CD4-positive, alpha-beta T cell treated with Interleukin-1 beta for 1 hour (primary cell): ENCODE measurements at regions not wholly inside any gene's neighbourhood (a gene's known extent, or its start where the extent isn't known, plus 50 kb on each side); places are given as distances from the start of the nearest gene placed in this dataset.

Experiments used
- DNase-seq, 2 donors: peaks; one replicate each; pipeline ENCODE4 v3.0.0-alpha.2; 2020 to 2022

DNA sequence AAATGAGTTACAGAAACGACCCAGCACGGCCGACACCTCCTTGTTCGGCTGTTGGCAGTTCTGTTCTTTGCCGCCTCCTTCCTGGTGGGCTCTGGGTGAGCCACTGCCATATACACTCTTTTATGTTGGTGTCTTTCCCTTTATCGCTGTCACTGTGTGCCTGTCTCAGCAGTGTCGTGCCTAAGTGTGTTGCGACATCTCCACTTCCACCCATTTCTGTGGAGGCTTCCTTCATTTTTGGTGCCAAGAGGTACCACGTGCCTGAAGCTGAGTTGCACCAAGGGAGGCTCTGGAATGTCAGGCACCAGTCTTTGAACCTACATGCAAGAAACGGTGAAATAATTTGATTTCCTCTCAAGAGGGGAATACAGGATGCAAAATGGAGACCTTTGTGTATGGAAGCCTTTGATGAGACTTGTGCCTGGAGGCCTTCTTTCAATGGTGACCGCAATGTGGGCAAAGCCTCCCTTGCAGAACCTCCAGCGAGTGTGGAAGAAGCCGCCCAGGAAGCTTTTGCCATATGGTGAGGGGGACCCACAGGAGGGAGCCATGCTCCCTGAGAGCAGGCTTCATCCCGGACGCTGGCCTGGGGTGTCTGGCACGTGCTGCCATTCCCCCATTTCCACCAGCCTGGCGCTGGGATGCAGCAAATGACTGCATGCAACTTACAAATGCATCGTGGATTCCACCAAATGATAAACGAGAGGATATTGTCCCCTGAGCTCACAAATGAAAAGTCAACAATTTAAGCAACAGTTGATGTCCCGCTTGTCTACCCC, 136.2 kb downstream of the TEX29 start:
- no peak for DNase-seq

DNA sequence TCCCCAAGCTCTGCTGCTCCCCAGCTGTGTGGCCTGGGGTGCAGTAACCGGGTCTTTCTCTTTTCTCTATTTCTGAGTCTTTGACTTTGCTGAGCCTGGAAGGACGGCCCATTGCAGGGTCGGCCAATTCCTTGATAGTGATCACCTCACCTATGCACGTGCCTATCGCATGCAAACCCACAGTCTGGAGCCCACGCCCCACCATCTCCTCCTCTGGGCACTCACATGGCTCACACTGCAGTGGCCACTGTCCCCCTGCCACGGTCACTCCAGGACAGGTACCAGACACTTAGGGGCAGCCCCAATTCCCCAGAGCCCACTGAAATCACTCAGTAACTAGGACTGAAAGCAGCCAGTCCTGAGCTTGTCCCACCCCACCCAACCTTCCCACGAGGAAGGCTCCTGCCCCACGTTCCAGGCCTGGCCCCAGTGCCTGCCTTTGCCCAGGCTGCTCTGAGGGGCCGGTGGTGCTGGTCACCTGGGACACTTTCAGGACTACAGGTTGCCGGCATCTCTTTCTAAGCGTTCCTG, 137.6 kb downstream of the TEX29 start:
- no peak for DNase-seq

DNA sequence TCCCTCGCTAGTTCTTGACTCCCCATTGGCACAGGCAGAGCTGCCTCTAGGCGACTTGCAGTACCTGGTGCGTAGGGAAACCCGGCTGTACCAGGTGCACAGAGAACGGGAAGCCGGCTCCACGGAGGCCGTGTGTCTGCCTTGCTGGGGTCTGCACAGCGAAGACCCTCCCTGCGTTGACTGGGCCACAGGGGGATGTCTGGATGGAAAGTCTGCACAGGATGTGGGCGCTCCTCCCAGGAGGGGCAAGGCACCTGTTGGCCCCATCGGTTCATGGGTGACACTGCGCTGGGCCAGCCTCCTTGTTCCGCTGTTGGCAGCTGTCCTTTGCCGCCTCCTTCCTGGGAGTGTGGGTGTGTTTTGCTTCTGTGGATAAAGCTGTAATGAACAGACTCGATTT, 138.3 kb downstream of the TEX29 start:
- DNase-seq: no peak

DNA sequence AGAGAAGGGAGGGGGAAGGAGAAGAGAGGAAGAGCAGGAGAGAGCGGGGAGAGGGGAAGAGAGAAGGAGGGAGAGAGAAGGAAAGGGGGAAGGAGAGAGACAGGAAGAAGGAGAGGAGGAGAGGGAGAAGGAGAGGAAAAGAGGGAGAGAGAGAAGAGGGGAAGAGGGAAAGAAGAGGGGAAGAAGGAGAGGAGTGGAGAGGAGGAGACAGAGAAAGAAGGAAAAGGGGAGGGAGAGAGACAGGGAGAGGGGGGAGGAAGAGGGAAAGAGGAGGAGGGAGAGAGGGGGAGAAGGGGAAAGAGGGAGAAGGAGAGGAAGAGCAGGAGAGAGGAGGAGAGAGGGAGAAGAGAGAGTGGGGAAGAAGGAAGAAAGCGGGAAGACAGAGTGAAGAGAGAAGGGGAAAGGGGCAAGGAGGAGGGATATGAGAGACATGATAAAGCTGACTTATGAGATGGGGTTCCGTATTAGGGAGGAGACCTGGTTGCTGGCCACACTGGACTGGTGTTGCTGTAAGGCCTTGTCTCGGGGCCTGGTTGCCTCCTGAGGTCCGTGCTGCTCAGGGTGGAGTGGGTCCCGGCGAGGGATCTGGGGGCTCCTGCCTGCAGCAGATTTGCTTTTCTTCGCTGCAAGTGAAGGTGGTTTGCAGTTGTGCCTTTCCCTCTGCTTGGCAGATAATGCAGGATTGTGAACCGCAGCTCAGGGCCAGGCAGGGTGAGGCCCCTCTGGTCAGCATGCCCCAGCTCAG, 139.5 kb downstream of the TEX29 start:
- DNase-seq: no peak

DNA sequence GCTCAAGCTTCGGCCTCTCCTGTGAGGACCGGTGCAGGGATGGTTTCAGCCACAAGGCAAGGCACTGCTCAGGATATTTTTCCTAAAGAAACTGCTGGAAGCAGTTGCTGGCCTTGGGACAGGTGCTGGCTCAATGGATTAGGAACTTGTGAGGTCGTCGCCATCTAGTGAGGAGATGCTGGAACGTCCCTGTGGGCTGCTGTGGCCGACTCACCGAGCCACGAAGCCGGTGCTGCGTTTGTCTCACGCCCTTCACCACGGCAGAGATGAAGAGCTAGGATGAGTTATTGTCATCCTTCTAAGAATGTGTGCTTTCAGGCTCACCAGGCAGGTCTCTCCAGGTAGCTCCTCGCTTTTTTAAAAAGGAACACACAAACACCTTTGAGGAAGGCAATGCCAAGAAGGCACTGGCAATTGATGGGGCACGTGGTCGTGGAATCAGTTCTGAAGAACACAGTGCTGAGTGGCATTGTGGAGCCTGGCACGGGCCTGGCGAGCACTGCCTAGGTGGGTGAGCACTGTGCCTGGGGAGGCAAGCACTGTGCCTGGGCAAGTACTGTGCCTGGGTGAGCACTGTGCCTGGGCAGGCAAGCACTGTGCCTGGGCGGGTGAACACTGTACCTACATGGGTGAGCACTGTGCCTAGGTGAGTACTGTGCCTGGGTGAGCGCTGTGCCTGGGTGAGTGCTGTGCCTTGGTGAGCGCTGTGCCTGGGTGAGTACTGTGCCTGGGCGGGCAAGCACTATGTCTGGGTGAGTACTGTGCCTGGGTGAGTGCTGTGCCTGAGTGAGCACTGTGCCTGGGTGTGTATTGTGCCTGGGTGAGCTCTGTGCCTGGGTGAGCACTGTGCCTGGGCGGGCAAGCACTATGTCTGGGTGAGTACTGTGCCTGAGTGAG, 140.4 kb downstream of the TEX29 start:
- DNase-seq: no peak

DNA sequence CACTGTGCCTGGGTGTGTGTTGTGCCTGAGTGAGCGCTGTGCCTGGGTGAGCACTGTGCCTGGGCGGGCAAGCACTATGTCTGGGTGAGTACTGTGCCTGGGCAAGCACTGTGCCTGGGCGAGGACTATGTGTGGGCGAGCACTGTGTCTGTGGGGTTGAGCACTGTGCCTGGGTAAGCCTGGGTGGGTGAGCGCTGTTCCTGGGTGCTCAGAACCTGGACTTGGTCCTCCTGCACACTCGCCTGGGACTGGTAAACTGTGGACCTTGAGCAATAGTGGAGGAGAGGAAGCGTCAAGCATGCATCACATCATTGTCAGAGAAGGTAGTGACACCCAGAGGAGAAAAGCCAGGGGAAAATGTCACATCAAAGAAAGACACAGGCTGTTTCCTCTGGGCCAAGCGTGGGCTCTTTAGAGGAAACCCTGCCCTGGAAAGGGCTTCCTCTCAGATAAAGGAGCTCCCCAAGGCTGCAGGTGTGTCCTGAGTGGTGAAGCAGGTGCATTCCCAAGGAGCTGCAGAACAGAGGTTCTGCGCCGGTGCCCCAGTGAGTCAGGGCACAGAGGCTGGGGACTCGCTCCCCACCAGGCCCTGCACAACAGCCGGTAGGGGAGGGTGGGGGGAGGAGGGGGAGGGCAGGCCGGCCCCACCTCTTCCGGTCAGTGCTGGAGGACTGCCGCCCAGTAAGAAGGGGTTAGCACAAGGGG, 141.2 kb downstream of the TEX29 start:
- no peak for DNase-seq

DNA sequence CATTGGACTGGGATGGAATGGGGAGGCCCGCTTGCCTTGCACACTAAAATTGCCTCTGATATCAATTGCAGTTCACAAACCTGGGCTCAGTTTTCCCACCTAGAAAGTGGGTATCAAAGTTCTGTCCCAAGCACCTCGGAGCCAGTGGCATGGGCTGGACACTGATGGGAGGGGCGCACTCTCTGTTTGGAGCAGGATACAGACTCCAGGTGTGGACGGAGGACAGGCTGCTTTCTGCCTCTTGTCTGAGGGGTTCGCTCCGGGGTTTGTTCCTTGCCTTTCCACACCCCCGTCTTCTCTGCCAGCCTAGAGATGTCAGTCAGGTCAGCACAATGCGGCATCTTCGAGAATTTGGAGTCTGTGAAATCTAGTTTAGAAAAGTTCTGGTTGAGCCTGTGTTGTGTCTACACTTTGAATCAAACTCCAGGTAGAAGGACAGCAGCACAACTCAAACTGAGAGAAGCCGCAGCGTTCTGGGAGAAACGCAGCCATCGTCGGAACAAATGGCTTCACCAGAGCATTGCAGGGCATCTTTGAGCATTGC, 141.9 kb downstream of the TEX29 start:
- no peak for DNase-seq

DNA sequence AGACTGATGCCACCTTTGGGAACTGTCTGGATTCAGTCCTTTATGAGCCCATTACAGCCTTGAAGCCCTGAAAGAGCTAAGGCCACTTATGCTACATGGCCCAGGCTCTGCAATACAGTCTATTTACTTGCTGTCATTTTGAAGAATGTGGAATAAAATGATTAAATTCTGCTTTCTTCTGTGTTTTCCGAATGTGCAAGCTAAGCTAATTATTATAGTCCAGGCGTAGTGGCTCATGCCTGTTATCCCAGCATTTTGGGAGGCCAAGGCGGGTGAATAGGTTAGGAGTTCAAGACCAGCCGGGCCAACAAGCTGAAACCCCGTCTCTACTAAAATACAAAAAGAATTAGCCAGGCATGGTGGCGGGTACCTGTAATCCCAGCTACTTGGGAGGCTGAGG, 142.5 kb downstream of the TEX29 start:
- no peak for DNase-seq

DNA sequence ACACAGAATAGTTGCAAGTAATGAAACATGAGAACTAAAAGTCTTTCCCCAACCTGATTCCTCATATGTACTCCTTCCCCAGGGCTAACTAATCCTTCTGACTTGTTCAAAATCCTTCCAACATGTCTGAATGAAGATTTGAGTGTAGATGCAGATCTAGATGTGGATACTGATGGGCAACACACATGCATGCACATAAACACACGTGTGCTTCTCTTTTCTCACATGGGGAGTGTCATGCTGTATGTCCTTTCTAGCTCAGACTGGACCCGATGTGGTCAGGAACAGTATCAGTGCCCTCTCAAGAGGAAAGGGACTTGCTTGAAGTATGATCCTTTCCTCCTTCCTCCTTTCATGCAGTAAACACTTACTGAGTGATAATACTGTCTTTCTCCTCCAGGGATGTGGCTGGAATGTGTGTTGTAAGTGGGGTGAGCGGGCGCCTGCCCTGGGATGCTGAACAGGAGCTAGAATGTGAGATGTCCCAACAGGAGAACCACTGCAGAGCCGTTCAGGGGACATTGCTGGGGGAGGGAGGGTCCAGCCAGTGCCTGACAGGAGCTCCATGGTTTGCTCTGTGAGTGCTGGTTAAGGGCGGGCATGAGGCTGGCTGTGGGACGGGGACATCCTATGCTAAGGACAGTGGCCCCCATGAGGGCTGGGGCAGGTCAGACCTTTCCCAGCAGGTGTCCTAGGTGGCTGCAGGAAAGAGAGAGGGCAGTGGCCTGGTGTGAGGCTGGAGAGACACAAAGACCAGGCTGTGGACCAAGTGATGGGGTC, 146.9 kb downstream of the TEX29 start:
- DNase-seq: no peak

DNA sequence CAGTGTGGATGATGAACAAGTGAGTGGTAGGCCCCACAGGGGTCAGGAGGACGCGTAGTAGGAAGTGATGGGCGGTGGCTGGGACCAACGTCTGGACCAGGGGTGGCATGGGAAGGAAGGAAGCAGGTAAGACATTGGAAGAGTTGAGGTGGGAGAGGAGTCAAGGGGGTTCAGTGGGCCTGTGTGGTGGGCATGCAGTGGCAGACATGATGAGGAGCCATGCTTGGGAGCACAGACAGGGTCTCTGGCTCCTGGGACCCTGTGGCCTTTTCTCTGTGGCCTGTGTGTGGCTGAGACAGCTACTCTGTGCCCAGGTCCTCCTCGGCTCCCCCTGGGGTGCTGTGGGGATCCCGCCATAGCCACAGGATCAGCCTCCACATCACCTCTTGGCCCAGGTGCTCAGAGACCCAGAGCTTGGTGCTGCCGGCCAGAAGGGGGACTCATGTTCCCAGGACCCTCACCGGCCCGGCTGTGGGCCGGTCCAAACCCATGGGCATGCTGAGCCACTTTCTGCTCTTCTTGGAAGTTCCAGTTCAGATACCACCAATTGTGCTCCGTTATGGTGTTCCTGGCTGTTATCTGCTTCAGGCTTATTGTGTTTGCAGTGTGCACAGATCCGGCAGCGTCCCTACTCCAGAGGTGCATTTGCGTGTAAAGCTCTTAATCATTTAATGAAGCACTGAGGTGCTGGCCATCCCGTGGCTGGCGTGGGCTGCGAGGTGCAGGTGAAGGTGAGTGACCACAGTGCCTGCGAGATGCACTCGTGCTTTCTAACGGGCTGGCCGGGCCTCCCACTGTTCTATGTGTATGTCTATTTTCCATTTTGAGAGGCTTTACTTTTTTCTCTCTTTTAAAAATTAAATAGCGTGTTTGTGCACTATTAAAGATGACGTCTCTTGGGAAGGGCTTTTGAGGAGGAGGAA, 147.9 kb downstream of the TEX29 start:
- DNase-seq: no peak

DNA sequence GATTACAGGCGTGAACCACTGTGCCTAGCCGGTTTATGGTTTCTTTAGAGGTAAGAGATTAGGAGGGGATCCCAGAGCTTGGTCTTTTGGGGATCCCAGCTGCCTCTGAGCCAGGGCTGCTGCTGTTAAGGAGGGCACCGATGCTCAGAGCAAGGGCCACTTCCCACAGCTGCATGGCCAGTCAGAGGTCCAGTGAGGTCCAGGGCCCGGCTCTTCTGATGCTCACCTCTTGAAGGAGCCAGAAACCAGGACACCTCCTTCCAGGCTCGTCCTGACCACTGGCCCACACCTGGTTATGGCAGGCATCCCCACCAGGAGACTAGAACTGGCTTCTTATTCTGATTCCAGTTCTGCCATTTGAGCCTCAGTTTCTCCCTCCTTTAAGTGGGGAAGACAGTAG, 149.0 kb downstream of the TEX29 start:
- DNase-seq: no peak

DNA sequence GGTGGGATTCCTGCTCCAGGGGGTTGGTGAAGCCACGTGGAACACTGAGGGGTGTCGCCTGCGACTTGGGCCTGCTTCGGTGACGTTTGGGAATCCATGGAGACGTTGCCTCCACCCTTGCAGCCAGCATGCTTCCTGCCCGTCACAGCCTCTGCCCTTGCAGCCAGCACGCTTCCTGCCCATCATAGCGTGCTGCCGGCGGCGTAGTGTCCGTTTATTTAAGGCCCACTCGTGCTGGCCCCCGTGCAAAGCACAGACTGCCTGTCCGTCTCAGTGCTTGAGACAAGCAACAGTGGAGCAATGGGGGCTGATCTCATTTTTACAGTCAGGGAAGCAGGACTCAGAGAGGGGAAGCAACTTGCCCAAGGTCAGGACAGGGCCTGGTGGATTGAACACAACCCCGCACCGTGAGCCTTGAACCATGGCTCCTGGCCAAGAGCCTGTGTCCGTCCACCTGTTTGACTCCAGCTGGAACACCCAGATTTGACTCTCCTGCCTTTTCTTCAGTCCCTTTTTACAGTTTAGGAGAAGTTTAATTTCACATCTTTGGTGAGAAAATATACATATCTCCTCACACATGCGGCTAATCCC, 149.6 kb downstream of the TEX29 start:
- no peak for DNase-seq

DNA sequence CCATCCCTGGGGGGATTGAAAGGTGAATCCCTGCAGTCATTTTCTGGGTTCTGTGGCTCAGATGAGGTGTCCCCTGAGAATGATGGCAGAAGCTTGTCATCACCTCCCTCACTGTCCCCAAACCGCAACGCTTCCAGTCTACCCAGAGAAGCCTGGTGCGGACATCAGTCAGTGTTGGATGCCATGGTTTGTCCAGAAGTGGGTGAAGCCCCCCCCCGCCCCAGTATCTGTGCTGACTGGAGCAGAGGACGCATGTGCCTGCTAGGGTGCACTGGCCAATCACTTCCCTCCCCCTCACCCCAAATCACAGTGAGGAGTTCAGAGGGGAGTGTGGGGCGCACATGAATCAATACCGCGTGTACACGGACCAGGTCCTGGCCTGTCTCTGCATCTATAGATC, 150.5 kb downstream of the TEX29 start:
- DNase-seq: no peak

DNA sequence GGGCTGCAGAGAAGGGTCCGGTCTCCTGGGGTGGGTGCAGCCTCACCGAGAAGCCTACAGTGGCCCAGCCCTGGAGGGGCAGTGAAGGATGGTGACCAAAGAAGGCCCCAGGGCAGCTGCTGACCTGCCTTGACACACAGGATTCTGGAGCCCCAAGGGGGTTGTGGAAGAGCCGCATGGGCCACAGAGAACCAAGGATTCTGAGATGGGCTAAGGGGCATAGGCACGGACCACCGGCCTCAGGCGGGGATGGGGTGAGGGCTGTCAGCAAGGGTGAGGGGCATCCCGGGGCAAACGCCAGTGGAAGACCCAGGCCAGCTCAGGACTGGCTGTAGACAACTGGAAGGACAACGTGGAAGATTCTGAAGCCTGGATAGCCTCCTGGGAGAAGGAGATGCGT, 151.6 kb downstream of the TEX29 start:
- DNase-seq: no peak

DNA sequence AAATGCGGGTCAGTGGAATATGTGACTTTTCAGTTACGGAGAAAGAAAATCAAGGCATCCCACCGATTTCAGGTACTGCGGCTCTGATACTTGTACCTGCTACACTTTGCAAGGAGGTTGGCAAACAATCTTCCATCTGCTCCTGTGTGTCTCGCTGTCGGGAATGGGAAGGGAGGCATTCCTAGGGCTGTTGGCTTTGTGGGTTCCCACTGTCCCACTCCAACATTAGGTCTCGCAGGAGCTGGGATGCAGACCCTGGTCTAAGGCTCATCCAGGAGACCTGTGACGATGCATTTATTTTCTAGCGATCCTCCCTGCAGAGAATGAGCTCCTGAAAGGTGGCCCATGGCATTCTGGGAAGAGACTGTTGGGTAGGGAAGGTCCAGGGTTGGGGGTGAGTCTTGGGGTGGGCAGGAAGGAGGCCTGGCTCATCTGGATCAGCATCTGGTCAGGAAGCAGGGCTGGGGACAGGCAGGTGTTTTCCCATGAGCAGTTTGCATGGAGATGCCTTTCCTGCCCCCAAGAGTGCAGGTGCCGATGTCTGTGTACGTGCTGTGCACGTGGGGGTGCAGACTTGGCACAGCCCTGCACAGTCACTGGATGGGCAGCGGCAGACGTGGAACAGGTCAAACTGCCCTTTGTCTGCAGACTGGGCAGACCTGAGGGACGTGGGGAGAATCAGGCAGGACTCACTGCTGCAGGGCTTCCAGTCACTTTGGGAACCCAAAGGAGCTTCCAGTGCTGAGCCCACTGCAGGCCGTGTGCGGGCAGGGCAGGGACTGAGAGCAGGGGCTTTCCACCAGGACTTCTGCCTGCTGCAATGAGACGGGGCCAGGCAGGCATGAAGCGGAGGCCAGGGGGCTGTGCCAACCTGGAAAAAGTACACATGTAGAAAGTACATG, 152.4 kb downstream of the TEX29 start:
- DNase-seq: no peak

DNA sequence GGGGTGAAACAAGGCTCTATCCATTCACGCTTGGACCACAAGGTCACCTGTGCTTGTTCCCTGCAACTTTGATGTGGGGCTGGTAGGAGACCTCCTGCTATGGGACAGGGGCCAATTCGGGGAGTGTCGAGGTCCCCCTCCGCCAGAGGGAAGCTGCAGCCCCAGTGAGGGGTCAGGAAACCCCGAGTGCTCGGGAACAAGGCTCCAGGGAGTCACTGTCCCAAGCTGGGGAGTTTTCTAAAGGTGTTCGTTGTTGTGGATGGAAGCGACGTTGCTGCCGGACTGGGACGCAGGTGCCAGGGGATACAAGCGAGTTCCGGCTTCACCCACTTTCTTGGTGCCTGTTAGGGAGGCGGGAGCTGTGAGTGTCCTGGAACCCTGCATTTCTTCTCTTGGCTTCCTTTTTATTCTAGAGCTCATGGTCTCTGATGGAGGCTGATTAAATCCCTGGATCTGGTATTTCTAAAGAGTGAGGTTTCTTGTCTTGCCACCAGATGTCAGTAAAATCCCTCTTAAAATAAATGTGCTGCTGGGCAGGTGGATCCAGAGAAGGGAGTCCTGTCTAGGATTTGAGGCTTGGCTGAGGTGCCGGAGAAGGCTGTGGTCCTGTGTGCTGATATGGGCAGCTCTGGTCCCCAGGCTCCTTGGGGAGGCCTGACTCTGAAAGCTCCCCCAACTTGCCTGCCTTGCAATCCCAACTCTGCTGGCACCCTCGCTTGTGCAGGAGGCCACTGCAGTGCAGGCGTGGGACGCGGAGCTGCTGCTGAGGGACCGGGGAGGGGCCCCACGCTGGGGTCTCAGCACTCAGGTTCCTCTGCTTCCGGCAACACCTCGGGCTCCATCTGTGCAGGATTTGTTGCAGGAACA, 153.9 kb downstream of the TEX29 start:
- peak in 1 of 2 donors; percentile 8 for DNase-seq

DNA sequence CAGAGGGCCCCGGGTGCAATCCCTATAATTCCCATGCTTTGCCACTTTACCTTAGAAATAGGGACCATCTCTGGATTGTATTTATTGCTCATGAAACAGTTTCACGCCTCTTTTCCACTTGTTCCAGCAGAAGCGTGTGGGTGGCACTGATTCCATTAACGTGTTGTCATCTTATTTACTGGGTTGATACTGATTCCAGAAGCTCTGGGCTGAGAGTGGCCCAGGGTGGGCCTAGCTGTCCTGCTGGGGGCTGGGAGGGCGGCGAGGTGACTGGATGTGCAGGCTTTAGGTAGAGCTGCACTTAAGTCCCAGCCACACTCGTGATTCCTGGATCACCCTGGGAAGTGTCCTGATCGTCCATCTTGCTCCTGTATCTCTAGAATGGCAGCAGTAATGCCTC, 155.0 kb downstream of the TEX29 start:
- no peak for DNase-seq

DNA sequence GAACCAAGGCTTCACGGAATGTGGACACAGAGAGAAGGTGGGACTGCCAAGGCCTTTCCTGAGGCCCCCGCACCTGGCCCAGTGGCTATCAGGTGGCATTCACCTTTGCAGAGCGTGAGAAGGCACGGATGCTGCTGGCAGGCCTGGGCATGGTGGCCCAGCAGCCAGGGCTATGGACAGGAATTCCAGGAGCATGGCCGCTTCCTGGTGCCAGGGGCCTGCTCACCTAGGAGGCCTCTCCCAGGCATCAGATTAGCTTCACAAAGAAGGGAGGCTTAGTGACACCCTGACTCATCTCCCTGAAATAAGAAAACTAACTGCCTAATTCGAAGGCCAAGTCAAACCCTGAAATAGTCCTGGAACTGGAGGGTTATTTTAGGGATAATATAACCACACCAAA, 155.8 kb downstream of the TEX29 start:
- no peak for DNase-seq
